H1 (cell line): ENCODE measurements at regions not wholly inside any gene's neighbourhood (a gene's known extent, or its start where the extent isn't known, plus 50 kb on each side); places are given as distances from the start of the nearest gene placed in this dataset.

Experiments used
- CTCF ChIA-PET: fragments of 300-600 bp; sonication (Branson Sonifier 250); formaldehyde crosslinking; loops from one replicate; lab custom pipeline; 2021; ENCODE audit not compliant: partially characterized antibody; lab: Charles Lee
- POLR2A ChIA-PET: fragments of 300-600 bp; sonication (Branson Sonifier 250); formaldehyde crosslinking; loops from one replicate; lab custom pipeline; 2021; ENCODE audit warnings: inconsistent platforms; ENCODE audit not compliant: partially characterized antibody; lab: Charles Lee
- DNase-seq, 2 experiments: peaks; one replicate each; pipeline versions ENCODE4 v3.0.0 to v3.0.0-alpha.2; 2010 to 2022; ENCODE audit warnings: low spot score in 2 of 2, low read depth in 1 of 2, mixed read lengths in 1 of 2
- FAIRE-seq: peaks from 2 replicates; lab custom pipeline; 2011; peaks lifted over from hg19 to GRCh38; lab: Jason Lieb, UNC
- H2AFZ ChIP-seq: 2 replicates; pipeline ENCODE4 v1.8.1; 2012; ENCODE audit warnings: low read length, inconsistent platforms
- H2AK5ac ChIP-seq: 2 replicates; pipeline ENCODE4 v1.6.1; 2013; ENCODE audit warnings: low read depth, low read length
- H2BK120ac ChIP-seq: replicated peaks from 2 replicates; pipeline ENCODE3; 2013; ENCODE audit warnings: low read depth, low read length, inconsistent platforms
- H2BK12ac ChIP-seq: 2 replicates; pipeline ENCODE4 v1.6.1; 2013; ENCODE audit warnings: low read depth, low read length
- H2BK15ac ChIP-seq: 2 replicates; pipeline ENCODE4 v1.6.1; 2013; ENCODE audit warnings: low read length
- H2BK20ac ChIP-seq: 2 replicates; pipeline ENCODE4 v1.6.1; 2013; ENCODE audit warnings: low read length
- H2BK5ac ChIP-seq: 2 replicates; pipeline ENCODE4 v1.6.1; 2013; ENCODE audit warnings: low read depth, low read length
- H3K14ac ChIP-seq: 2 replicates; pipeline ENCODE4 v1.6.1; 2013; ENCODE audit warnings: inconsistent platforms; ENCODE audit not compliant: insufficient read length
- H3K18ac ChIP-seq: 2 replicates; pipeline ENCODE4 v1.6.1; 2013; ENCODE audit warnings: low read length; ENCODE audit errors: extremely low read depth
- H3K23ac ChIP-seq: 2 replicates; pipeline ENCODE4 v1.6.1; 2013; ENCODE audit warnings: inconsistent platforms; ENCODE audit not compliant: insufficient read length
- H3K23me2 ChIP-seq: 2 replicates; pipeline ENCODE4 v1.6.1; 2013; ENCODE audit warnings: low read depth, low read length
- H3K27ac ChIP-seq: 2 replicates; pipeline ENCODE4 v1.6.1; 2011; ENCODE audit warnings: low read depth, low read length, inconsistent platforms
- H3K27me3 ChIP-seq, 4 experiments: replicated peaks in 1 of 4; 1 replicate in 1 of 4; 2 replicates in 3 of 4; pipeline versions ENCODE4 v1.6.1 to v1.8.1; 2011 to 2013; ENCODE audit warnings: low read length in 3 of 4, mild to moderate bottlenecking in 3 of 4, inconsistent platforms in 2 of 4, mixed read lengths in 2 of 4, moderate library complexity in 1 of 4; ENCODE audit not compliant: control insufficient read depth in 3 of 4, insufficient read depth in 3 of 4; ENCODE audit errors: extremely low read depth in 1 of 4
- H3K36me3 ChIP-seq, 4 experiments: 2 replicates each; pipeline versions ENCODE4 v1.6.1 to v1.8.1; 2011 to 2013; ENCODE audit warnings: mild to moderate bottlenecking in 4 of 4, low read length in 3 of 4, moderate library complexity in 2 of 4, control low read depth in 1 of 4, inconsistent platforms in 1 of 4; ENCODE audit not compliant: insufficient read depth in 4 of 4, control insufficient read depth in 2 of 4
- H3K4ac ChIP-seq: replicated peaks from 2 replicates; pipeline ENCODE3; 2013; ENCODE audit warnings: low read length, low read depth, mixed read lengths, inconsistent platforms; ENCODE audit not compliant: insufficient read length
- H3K4me1 ChIP-seq, 4 experiments: replicated peaks in 1 of 4; 1 replicate in 1 of 4; 2 replicates in 3 of 4; pipeline versions ENCODE4 v1.6.1 to v1.8.1; 2011 to 2013; ENCODE audit warnings: low read length in 3 of 4, inconsistent platforms in 2 of 4, mixed read lengths in 1 of 4; ENCODE audit not compliant: insufficient read depth in 4 of 4, control insufficient read depth in 3 of 4
- H3K4me2 ChIP-seq, 2 experiments: 2 replicates each; pipeline versions ENCODE4 v1.6.1 to v1.8.1; 2011 to 2013; ENCODE audit warnings: low read depth in 2 of 2, low read length in 2 of 2, control low read depth in 1 of 2, inconsistent platforms in 1 of 2, mild to moderate bottlenecking in 1 of 2; ENCODE audit not compliant: insufficient read depth in 1 of 2
- H3K4me3 ChIP-seq, 4 experiments: fragments of 200-600, 300-600 bp in 1 of 4; sonication (generic), shearing (Covaris generic), sonication (Bioruptor Twin) in 1 of 4; 2 replicates each; pipeline versions ENCODE4 v1.5.1 to v1.8.1; 2011 to 2016; ENCODE audit warnings: low read length in 4 of 4, low read depth in 3 of 4, control low read depth in 2 of 4, inconsistent platforms in 2 of 4, mild to moderate bottlenecking in 2 of 4, mixed read lengths in 1 of 4, moderate library complexity in 1 of 4; ENCODE audit not compliant: insufficient read depth in 2 of 4; ENCODE audit errors: extremely low read depth in 1 of 4
- H3K56ac ChIP-seq: replicated peaks from 2 replicates; pipeline ENCODE3; 2013; ENCODE audit warnings: low read depth, mild to moderate bottlenecking, mixed read lengths, low read length, inconsistent platforms; ENCODE audit not compliant: insufficient read length
- H3K79me1 ChIP-seq: 2 replicates; pipeline ENCODE4 v1.6.1; 2013; ENCODE audit warnings: low read depth, low read length, control low read depth
- H3K79me2 ChIP-seq, 2 experiments: 2 replicates each; pipeline versions ENCODE4 v1.6.1 to v1.8.1; 2012 to 2013; ENCODE audit warnings: low read length in 2 of 2, mild to moderate bottlenecking in 2 of 2, inconsistent platforms in 1 of 2; ENCODE audit not compliant: insufficient read depth in 2 of 2, control insufficient read depth in 1 of 2
- H3K9ac ChIP-seq, 4 experiments: replicated peaks in 1 of 4; 1 replicate in 1 of 4; 2 replicates in 3 of 4; pipeline versions ENCODE4 v1.6.1 to v1.8.1; 2011 to 2013; ENCODE audit warnings: low read depth in 3 of 4, low read length in 3 of 4, control low read depth in 2 of 4, mild to moderate bottlenecking in 2 of 4, moderate library complexity in 2 of 4, inconsistent platforms in 1 of 4; ENCODE audit errors: extremely low read depth in 1 of 4
- H3K9me3 ChIP-seq, 2 experiments: 2 replicates each; pipeline versions ENCODE4 v1.6.1 to v1.8.1; 2012 to 2013; ENCODE audit warnings: mild to moderate bottlenecking in 2 of 2, moderate library complexity in 2 of 2, control low read depth in 1 of 2, inconsistent platforms in 1 of 2, low read depth in 1 of 2, low read length in 1 of 2, mixed read lengths in 1 of 2; ENCODE audit not compliant: insufficient read depth in 2 of 2
- H4K20me1 ChIP-seq, 2 experiments: replicated peaks in 1 of 2; 2 replicates each; pipeline versions ENCODE3 to v1.8.1; 2011 to 2013; ENCODE audit warnings: inconsistent platforms in 2 of 2, low read length in 2 of 2, mild to moderate bottlenecking in 1 of 2; ENCODE audit not compliant: insufficient read depth in 2 of 2, control insufficient read depth in 1 of 2
- H4K5ac ChIP-seq: 2 replicates; pipeline ENCODE4 v1.6.1; 2013; ENCODE audit warnings: low read length, low read depth, mixed read lengths, inconsistent platforms; ENCODE audit not compliant: insufficient read length
- H4K8ac ChIP-seq: 2 replicates; pipeline ENCODE4 v1.8.0; 2013; ENCODE audit warnings: mild to moderate bottlenecking, moderate library complexity, low read length, inconsistent platforms; ENCODE audit not compliant: insufficient read depth; ENCODE audit errors: extremely low read depth
- H4K91ac ChIP-seq: replicated peaks from 2 replicates; pipeline ENCODE3; 2013; ENCODE audit warnings: low read length, mixed read lengths, inconsistent platforms; ENCODE audit not compliant: insufficient read length
- E2F6 ChIP-seq: IDR thresholded peaks from 2 replicates; pipeline ENCODE4 v1.6.1; 2012; ENCODE audit warnings: inconsistent platforms
- EGR1 ChIP-seq: IDR thresholded peaks from 2 replicates; pipeline ENCODE4 v1.6.1; 2011; ENCODE audit warnings: low read depth, low read length, borderline replicate concordance
- POLR2AphosphoS5 ChIP-seq: IDR thresholded peaks from 2 replicates; pipeline ENCODE4 v1.6.1; 2011; ENCODE audit warnings: low read depth, low read length
- WGBS, 2 experiments: shearing (Covaris generic) in 1 of 2; methylation state at CpG; one replicate each; pipeline versions ENCODE4 v1.1.6 to v1.1.7; 2013 to 2015; ENCODE audit warnings: low lambda C conversion rate in 2 of 2, mixed read lengths in 2 of 2, inconsistent platforms in 1 of 2, low coverage in 1 of 2, missing lambda C conversion rate in 1 of 2; ENCODE audit not compliant: insufficient replicate concordance in 2 of 2, insufficient coverage in 1 of 2, insufficient read length in 1 of 2; ENCODE audit errors: extremely low coverage in 1 of 2, missing lambda C conversion rate in 1 of 2; 5-methylcytosine and 5-hydroxymethylcytosine counted together

DNA sequence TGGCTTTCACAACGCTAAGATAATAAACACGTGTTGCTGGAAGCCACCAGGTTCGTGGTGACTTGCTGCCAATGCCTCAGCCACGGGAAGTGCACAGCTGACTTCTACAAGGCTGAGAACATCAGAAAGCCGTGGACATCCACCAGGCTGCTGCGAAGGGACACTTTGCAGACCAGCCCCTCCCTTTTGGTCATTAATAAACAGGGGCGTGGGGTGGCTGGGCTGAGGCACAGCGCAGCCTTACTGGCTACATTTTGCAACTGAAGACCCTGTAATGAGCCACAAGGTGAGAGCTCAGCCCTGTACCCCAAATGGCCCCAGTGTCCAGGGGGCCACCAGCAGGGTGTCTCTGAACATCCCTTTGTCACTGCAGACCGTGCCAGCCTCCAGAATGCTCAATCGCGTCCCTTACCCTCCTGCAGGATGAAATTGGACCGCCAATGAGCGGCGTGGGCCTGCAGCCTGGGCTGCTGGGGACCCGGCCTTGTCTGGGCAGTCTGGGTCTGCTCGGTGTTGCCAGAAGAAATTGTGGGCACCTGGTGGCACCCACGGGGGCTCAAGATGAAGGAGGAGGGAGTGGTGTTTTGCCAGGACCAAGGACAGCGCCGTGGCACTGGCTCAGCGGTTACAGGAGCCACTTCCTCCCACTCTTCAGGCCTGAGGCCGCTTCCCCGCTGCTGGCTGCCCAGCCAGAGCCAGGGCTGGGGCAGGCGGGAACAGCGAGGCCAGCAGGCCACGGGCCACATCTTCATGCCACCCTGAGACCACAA lies 181.9 kb downstream of the CTTN start:
- Histone ChIP-seq H3K23me2 (no peaks in the 10 kb centered on the region), H2BK15ac (no peak overlapping the region), H2BK12ac (no peak overlapping the region), H3K9ac (no peak overlapping the region), H3K56ac (no peak overlapping the region), H3K36me3 (no peaks in the 10 kb centered on the region), H3K4me1 (peaks cover 0 to 10% (median 4%) of the 10 kb centered on the region in 4 experiments; a peak in 5 of 7 replicates), H4K91ac (no peak overlapping the region), H4K8ac (no peak overlapping the region), H4K5ac (no peak overlapping the region), H2AK5ac (no peak overlapping the region), H2BK120ac (no peak overlapping the region), H3K9me3 (no peaks in the 10 kb centered on the region), H2BK5ac (no peak overlapping the region), H4K20me1 (peaks cover 4 to 13% of the 10 kb centered on the region in 2 experiments), H3K4me2 (no peak overlapping the region), H3K4me3 (no peak overlapping the region), H3K27me3 (no peaks in the 10 kb centered on the region), H3K14ac (no peak overlapping the region), H3K18ac (no peak overlapping the region), H3K23ac (no peak overlapping the region), H3K4ac (no peak overlapping the region), H3K79me1 (peaks cover 4% of the 10 kb centered on the region; the same call in 1 of the 2 replicates), H3K27ac (no peak overlapping the region), H3K79me2 (no peaks in the 10 kb centered on the region; a peak in 1 of 4 replicates), H2BK20ac (no peak overlapping the region), H2AFZ (no peak overlapping the region)
- FAIRE-seq (no peak), DNase-seq (peak in 1 of 2 experiments; percentile 54)
- TF ChIP-seq E2F6 (no peak), POLR2AphosphoS5 (no peak), EGR1 (0 out of 2 replicates have a peak, but pooled peaks have one; percentile 10)
- WGBS, 2 experiments, result 83% methylated on average over 23 of the region's 25 CpGs; no CpG with 5 or more reads in 1 of the 2 experiments
- POLR2A ChIA-PET, result no interaction called here
- CTCF ChIA-PET, result interaction anchor here (0.9 to 2.9 kb wide), 4 partner anchors 12 to 141 kb away, joined by 3 to 11 read pairs (median 6); no protein-coding TSS in a partner anchor
